Activated CD4-positive, alpha-beta T cell treated with anti-CD3 and anti-CD28 coated beads for 24 hours (primary cell): ENCODE measurements at regions not wholly inside any gene's neighbourhood (a gene's known extent, or its start where the extent isn't known, plus 50 kb on each side); places are given as distances from the start of the nearest gene placed in this dataset.

ENCODE experiments used
- DNase-seq, 2 donors: peaks; one replicate each; pipeline ENCODE4 v3.0.0-alpha.2; 2020; ENCODE audit warnings: low read depth in 2 of 2

GRCh38 chr12:24759155-24759554, 189.7 kb downstream of the BCAT1 start:
- no peak for DNase-seq

GRCh38 chr12:24756479-24757024, 192.3 kb downstream of the BCAT1 start:
- DNase-seq = no peak

GRCh38 chr12:24754690-24755638, 193.9 kb downstream of the BCAT1 start:
- no peak for DNase-seq

GRCh38 chr12:24752763-24753462, 196.0 kb downstream of the BCAT1 start:
- DNase-seq = no peak

- no peak for DNase-seq
Observed at GRCh38 chr12:24751181-24751580, 197.7 kb downstream of the BCAT1 start.

GRCh38 chr12:24750263-24750662, 198.6 kb downstream of the BCAT1 start:
- no peak for DNase-seq

GRCh38 chr12:24749171-24749570, 199.7 kb downstream of the BCAT1 start:
- no peak for DNase-seq

GRCh38 chr12:24748326-24748725, 200.6 kb downstream of the BCAT1 start:
- DNase-seq = no peak

GRCh38 chr12:24746864-24747263, 202.0 kb downstream of the BCAT1 start:
- DNase-seq = no peak

GRCh38 chr12:24746006-24746671, 202.8 kb downstream of the BCAT1 start:
- no peak for DNase-seq

GRCh38 chr12:24743941-24744793, 204.7 kb downstream of the BCAT1 start:
- no peak for DNase-seq

- no peak for DNase-seq
Observed at GRCh38 chr12:24742378-24742777, 206.5 kb downstream of the BCAT1 start.

- DNase-seq = no peak
Observed at GRCh38 chr12:24741216-24741615, 207.7 kb downstream of the BCAT1 start.

GRCh38 chr12:24739106-24739779, 209.7 kb downstream of the BCAT1 start:
- no peak for DNase-seq

- DNase-seq = no peak
Observed at GRCh38 chr12:24738441-24738840, 210.5 kb downstream of the BCAT1 start.

- DNase-seq = no peak
Observed at GRCh38 chr12:24731596-24731995, 217.3 kb downstream of the BCAT1 start.

GRCh38 chr12:24730489-24730896, 218.4 kb downstream of the BCAT1 start:
- no peak for DNase-seq

- no peak for DNase-seq
Observed at GRCh38 chr12:24728826-24729225, 220.1 kb downstream of the BCAT1 start.

GRCh38 chr12:24728366-24728765, 220.5 kb downstream of the BCAT1 start:
- DNase-seq = no peak

GRCh38 chr12:24725616-24726015, 223.3 kb downstream of the BCAT1 start:
- no peak for DNase-seq

- no peak for DNase-seq
Observed at GRCh38 chr12:24724814-24725213, 224.1 kb downstream of the BCAT1 start.
